ENCODE measurements at regions not wholly inside any gene's neighbourhood (a gene's known extent, or its start where the extent isn't known, plus 50 kb on each side); places are given as distances from the start of the nearest gene placed in this dataset.

DNA sequence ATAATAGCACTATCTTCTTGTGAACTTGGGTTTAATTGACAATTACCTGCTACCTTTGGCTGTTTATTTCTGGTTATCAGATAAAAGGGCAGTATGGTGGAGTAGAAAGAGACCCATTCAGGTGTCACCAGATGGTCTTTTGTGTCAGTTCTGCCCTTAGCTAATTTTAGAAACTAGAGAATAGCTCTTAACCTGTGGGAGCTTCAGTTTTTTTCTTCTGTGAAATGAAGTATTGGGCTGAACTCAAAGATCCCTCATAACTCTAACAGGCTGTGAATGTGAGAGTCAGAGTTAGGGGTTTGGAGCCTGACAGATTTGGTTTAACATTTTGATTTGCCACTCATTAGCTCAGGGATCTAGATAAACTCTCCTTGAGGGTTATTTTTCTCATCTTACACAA lies 335.2 kb downstream of the PPP1R2C start:
- TF ChIP-seq, protein P1, sequence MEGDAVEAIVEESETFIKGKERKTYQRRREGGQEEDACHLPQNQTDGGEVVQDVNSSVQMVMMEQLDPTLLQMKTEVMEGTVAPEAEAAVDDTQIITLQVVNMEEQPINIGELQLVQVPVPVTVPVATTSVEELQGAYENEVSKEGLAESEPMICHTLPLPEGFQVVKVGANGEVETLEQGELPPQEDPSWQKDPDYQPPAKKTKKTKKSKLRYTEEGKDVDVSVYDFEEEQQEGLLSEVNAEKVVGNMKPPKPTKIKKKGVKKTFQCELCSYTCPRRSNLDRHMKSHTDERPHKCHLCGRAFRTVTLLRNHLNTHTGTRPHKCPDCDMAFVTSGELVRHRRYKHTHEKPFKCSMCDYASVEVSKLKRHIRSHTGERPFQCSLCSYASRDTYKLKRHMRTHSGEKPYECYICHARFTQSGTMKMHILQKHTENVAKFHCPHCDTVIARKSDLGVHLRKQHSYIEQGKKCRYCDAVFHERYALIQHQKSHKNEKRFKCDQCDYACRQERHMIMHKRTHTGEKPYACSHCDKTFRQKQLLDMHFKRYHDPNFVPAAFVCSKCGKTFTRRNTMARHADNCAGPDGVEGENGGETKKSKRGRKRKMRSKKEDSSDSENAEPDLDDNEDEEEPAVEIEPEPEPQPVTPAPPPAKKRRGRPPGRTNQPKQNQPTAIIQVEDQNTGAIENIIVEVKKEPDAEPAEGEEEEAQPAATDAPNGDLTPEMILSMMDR (IDR thresholded peaks at IDR 0.05; ENCODE audit: insufficient read depth, low read length, poor library complexity, severe bottlenecking), result no peak
- no peak for TF ChIP-seq EZH2phosphoT487 (conservative IDR thresholded peaks at IDR 0.05; ENCODE audit: low read length)

All from SU-DHL-6 (cell line).